Hepatocyte (in vitro differentiated cells): ENCODE measurements at regions not wholly inside any gene's neighbourhood (a gene's known extent, or its start where the extent isn't known, plus 50 kb on each side); places are given as distances from the start of the nearest gene placed in this dataset.

Experiments
- CTCF ChIP-seq: fragments of 200-600 bp; sonication (generic); IDR thresholded peaks from 2 replicates; pipeline ENCODE4 v1.5.1; 2016; ENCODE audit warnings: antibody characterized with exemption, mild to moderate bottlenecking; ENCODE audit not compliant: poor library complexity
- EZH2 ChIP-seq: fragments of 200-600 bp; sonication (generic); IDR thresholded peaks from 2 replicates; pipeline ENCODE4 v1.6.1; 2016; ENCODE audit warnings: antibody characterized with exemption, mild to moderate bottlenecking, borderline replicate concordance
- EZH2phosphoT487 ChIP-seq: fragments of 200-600 bp; sonication (generic); IDR thresholded peaks from one replicate; pipeline ENCODE4 v1.6.1; 2018; ENCODE audit warnings: antibody characterized with exemption, mild to moderate bottlenecking, low read depth, moderate library complexity; ENCODE audit not compliant: unreplicated experiment, severe bottlenecking

DNA sequence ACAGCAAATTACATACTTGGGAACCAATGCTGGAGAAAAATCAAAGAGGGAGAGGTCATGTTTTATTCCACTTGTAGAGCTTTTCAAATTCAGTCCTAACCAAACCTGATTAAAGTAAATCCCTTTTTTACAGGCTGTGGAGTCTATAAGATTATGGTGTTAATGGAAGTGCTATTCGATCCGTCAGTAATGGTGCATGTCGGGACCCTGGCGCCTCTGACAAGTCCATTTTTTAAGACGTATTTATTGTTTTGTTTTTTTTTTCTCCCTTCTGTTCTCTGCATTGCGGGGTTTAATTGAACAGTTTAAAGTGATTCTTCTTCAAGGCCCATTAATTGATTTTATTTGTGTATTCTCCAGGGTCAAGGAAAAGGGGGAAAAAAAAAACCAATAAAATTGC, 725.9 kb downstream of the TUSC7 start:
- TF ChIP-seq CTCF (no peak), EZH2 (no peak), EZH2phosphoT487 (no peak)
